ENCODE measurements at regions not wholly inside any gene's neighbourhood (a gene's known extent, or its start where the extent isn't known, plus 50 kb on each side); places are given as distances from the start of the nearest gene placed in this dataset.
"Not testable (repeated sequence)": the region's sequence is repeated elsewhere in the genome, so short reads cannot be mapped to it uniquely, and the experiment has no call there.

DNA sequence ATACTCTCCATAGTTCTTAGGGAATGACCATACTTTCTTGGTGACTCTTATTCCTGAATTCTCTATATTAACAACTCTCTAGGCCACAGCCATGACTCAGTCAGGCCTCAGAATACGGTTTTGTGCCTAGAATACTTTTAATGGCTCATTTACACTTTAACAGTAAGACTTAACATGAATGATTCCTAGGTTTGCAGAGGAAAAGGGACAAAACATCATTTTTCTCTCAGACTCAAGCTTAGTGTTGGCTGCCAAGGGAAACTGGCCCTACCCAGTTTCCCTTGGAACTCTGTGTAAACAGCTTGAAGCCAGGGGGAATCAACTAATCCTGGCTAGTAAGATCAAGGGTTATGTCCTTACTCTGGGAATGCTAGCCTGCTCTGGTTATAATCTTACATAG is 164.9 kb upstream of the PKN2 start:
- DNase-seq, result no peak

GRCh38 chr1:88523854-88524528 is 160.1 kb upstream of the PKN2 start:
- DNase-seq, result no peak

DNA sequence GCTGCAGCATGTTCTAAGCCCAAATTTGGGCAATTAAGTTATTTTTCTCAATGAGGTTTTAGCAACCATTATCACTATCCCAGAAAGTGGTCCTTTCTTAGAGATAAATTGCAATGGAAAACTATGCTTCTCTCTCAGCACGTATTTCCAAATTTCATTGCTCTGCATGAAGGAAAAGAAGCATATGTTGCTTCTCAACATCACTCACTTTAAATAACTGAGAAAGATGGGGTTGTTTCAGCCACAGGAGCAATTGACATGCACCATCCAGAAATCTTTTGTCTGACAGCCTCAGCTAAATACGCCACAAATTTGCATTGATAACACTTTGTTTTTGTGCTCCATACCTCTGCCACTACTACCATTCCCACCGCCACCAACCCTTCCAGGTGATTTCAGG is 157.6 kb upstream of the PKN2 start:
- no peak for DNase-seq

DNA sequence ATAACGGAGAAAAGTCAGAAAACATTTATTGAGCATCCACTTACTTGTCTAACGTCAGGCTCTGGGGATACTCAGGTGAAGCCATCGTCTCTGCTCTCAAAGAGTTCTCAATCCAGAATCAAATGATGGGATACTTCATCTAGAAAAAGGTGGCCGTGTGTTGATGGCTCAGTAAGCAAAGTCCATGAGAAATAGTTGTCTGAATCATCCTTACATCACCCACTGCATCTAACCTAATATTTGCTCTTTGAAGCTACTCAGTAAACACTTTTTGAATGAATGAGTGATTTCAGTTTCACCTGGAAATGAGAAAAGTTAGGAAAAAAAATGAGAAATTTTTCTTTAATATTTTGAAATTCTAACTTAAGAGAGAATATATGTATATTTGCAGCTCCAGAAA is 155.3 kb upstream of the PKN2 start:
- no peak for DNase-seq

- DNase-seq, result no peak
These were observed 154.5 kb upstream of the PKN2 start for GRCh38 chr1:88529581-88529980.

- DNase-seq, result no peak
These were observed 153.8 kb upstream of the PKN2 start for GRCh38 chr1:88530246-88530645.

- no peak for DNase-seq
These were observed 146.3 kb upstream of the PKN2 start for GRCh38 chr1:88537787-88538186.

- no peak for DNase-seq
These were observed 145.7 kb upstream of the PKN2 start for GRCh38 chr1:88538222-88538899.

DNA sequence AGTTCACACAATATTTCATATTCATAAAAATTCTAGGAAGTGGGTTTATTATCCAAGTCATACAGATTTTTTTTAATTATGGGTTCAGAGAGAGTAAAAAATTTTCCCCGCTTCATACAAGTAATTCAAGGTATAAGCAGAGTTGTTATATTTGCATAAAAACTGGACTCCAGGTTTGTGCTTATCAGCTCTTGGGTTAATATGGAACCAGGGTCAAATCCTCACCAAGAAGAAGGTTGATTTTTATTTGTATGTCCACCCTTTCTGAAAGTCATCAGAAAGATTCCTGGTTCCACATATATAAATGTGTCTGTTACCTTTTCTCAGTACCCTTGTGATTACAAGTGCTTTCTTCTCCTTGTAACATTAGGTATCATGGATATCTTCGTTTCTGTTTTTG is 143.8 kb upstream of the PKN2 start:
- DNase-seq, result no peak

GRCh38 chr1:88541596-88541995 is 142.5 kb upstream of the PKN2 start:
- no peak for DNase-seq

GRCh38 chr1:88544195-88544594 is 139.9 kb upstream of the PKN2 start:
- no peak for DNase-seq

GRCh38 chr1:88549536-88549935 is 134.5 kb upstream of the PKN2 start:
- no peak for DNase-seq

DNA sequence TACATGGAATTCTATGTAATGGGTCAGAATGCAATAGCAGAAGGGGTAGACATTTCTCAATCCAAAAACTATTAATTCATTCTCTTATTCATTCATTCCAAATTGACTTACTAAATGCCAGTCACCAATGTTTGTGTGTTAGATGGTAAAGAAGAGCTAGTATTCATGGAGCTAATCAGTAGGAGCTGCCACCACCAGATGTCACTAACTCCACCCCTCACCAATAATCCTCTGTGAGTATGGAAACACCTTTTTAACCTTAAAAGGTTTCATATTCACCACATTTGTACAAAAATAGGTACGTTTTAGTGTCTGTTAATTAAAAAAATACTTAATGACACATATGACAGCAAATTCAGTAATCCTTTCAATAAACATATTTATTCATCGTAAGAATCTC is 131.8 kb upstream of the PKN2 start:
- DNase-seq, result no peak

GRCh38 chr1:88557014-88557413 is 127.1 kb upstream of the PKN2 start:
- DNase-seq, result no peak

GRCh38 chr1:88560621-88561020 is 123.5 kb upstream of the PKN2 start:
- no peak for DNase-seq

- DNase-seq, result no peak
These were observed 121.1 kb upstream of the PKN2 start for GRCh38 chr1:88562991-88563390.

GRCh38 chr1:88566615-88567387 is 117.3 kb upstream of the PKN2 start:
- no peak for DNase-seq

- DNase-seq, result no peak
These were observed 112.6 kb upstream of the PKN2 start for GRCh38 chr1:88571506-88571905.

DNA sequence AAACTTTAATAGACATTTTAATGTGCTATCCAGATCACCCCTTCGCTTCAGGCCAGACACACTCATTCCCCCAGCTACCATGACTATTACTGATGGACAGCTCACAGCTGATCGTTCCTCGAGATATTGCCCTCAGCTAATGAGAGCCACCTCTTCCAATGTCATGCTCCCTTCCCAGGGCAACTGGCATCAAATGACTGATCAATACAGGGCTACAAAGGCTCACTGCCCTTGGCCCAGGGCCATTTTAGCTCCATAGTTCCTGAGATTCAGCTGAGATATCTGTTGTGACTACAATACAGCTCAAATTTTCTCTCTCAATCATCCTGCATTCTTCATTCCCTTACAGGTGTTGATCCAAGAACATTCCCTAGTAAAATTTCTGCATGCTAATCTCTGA is 104.5 kb upstream of the PKN2 start:
- DNase-seq, result no peak

GRCh38 chr1:88581703-88582102 is 102.4 kb upstream of the PKN2 start:
- DNase-seq, result no peak

GRCh38 chr1:88593358-88593757 is 90.7 kb upstream of the PKN2 start:
- no peak for DNase-seq

- DNase-seq, result no peak
These were observed 88.6 kb upstream of the PKN2 start for GRCh38 chr1:88595355-88596002.

- DNase-seq, result not testable (repeated sequence)
These were observed 86.1 kb upstream of the PKN2 start for GRCh38 chr1:88597973-88598372.
